IMR-90 (cell line): ENCODE measurements at regions not wholly inside any gene's neighbourhood (a gene's known extent, or its start where the extent isn't known, plus 50 kb on each side); places are given as distances from the start of the nearest gene placed in this dataset.

Experiments
- ATAC-seq: fragments of 200-7000 bp; cut with Tn5 transposase; 2 replicates; pipeline ENCODE4 v1.9.1; 2020; ENCODE audit warnings: low read depth, mild to moderate bottlenecking, moderate library complexity
- BruUV-seq: library from RNA; stranded (reverse); fragments of 400-500 nt; replicated peaks from 2 replicates; lab custom pipeline; 2021; lab: Mats Ljungman, UMichigan
- CTCF ChIA-PET: fragments of 300-600 bp; formaldehyde crosslinking; extraction: SDS; loops from one replicate; lab custom pipeline; 2021; ENCODE audit warnings: antibody characterized with exemption; lab: Yijun Ruan, JAX
- POLR2A ChIA-PET: fragments of 300-600 bp; sonication (Branson Sonifier 250); formaldehyde crosslinking; loops from one replicate; lab custom pipeline; 2022; ENCODE audit warnings: antibody characterized with exemption; ENCODE audit not compliant: unreplicated experiment; lab: Charles Lee
- DNase-seq: peaks from one replicate; pipeline ENCODE4 v3.0.0; 2013
- H2AFZ ChIP-seq: replicated peaks from 2 replicates; pipeline ENCODE3; 2013; ENCODE audit warnings: low read length, mild to moderate bottlenecking; ENCODE audit not compliant: poor library complexity
- H2AK5ac ChIP-seq: 2 replicates; pipeline ENCODE4 v1.6.1; 2013; ENCODE audit warnings: low read depth, low read length, inconsistent platforms
- H2AK9ac ChIP-seq: replicated peaks from 2 replicates; pipeline ENCODE3; 2013; ENCODE audit warnings: mild to moderate bottlenecking, low read depth, low read length, moderate library complexity; ENCODE audit not compliant: poor library complexity
- H2BK120ac ChIP-seq: 2 replicates; pipeline ENCODE4 v1.6.1; 2013; ENCODE audit warnings: low read depth, low read length, inconsistent platforms
- H2BK15ac ChIP-seq: 3 replicates; pipeline ENCODE4 v1.6.1; 2013; ENCODE audit warnings: low read depth, low read length, inconsistent platforms
- H2BK20ac ChIP-seq: 2 replicates; pipeline ENCODE4 v1.6.1; 2013; ENCODE audit warnings: low read depth, mild to moderate bottlenecking, inconsistent platforms, low read length, moderate library complexity
- H2BK5ac ChIP-seq: 2 replicates; pipeline ENCODE4 v1.6.1; 2013; ENCODE audit warnings: mild to moderate bottlenecking, low read depth, low read length, inconsistent platforms; ENCODE audit not compliant: poor library complexity, severe bottlenecking
- H3K14ac ChIP-seq: replicated peaks from 2 replicates; pipeline ENCODE4 v1.6.1; 2013; ENCODE audit warnings: low read depth, low read length, inconsistent platforms
- H3K18ac ChIP-seq: 2 replicates; pipeline ENCODE4 v1.6.1; 2013; ENCODE audit warnings: low read depth, low read length, control low read depth
- H3K23ac ChIP-seq: 2 replicates; pipeline ENCODE4 v1.6.1; 2013; ENCODE audit warnings: low read depth, low read length, inconsistent platforms
- H3K27ac ChIP-seq: 2 replicates; pipeline ENCODE4 v1.5.1; 2013; ENCODE audit warnings: mild to moderate bottlenecking, control low read depth, low read length; ENCODE audit not compliant: insufficient read depth
- H3K27me3 ChIP-seq: 2 replicates; pipeline ENCODE4 v1.6.1; 2013; ENCODE audit warnings: low read length; ENCODE audit not compliant: control insufficient read depth, insufficient read depth
- H3K36me3 ChIP-seq: 2 replicates; pipeline ENCODE4 v1.6.1; 2013; ENCODE audit warnings: low read length, mixed read lengths; ENCODE audit not compliant: control insufficient read depth, insufficient read depth
- H3K4ac ChIP-seq: 2 replicates; pipeline ENCODE4 v1.6.1; 2013; ENCODE audit warnings: low read depth, low read length, inconsistent platforms
- H3K4me1 ChIP-seq: 2 replicates; pipeline ENCODE4 v1.6.1; 2013; ENCODE audit warnings: low read length, mixed read lengths; ENCODE audit not compliant: control insufficient read depth, insufficient read depth
- H3K4me2 ChIP-seq: 2 replicates; pipeline ENCODE4 v1.6.1; 2013; ENCODE audit warnings: low read depth, mild to moderate bottlenecking, control low read depth, low read length, moderate library complexity
- H3K4me3 ChIP-seq: 2 replicates; pipeline ENCODE4 v1.5.1; 2013; ENCODE audit warnings: low read depth, mild to moderate bottlenecking, control low read depth, low read length, moderate library complexity; ENCODE audit not compliant: insufficient read depth
- H3K56ac ChIP-seq: 2 replicates; pipeline ENCODE4 v1.6.1; 2013; ENCODE audit warnings: low read length, inconsistent platforms; ENCODE audit not compliant: insufficient read depth; ENCODE audit errors: extremely low read depth
- H3K79me1 ChIP-seq, 2 experiments: 2 replicates each; pipeline ENCODE4 v1.6.1; 2013; ENCODE audit warnings: low read length in 2 of 2, inconsistent platforms in 1 of 2, low read depth in 1 of 2
- H3K9ac ChIP-seq: 2 replicates; pipeline ENCODE4 v1.6.1; 2013; ENCODE audit warnings: low read depth, low read length, control low read depth
- H3K9me1 ChIP-seq: 2 replicates; pipeline ENCODE4 v1.6.1; 2013; ENCODE audit warnings: low read length, inconsistent platforms; ENCODE audit not compliant: insufficient read depth
- H3K9me3 ChIP-seq: 2 replicates; pipeline ENCODE4 v1.6.1; 2013; ENCODE audit warnings: low read length; ENCODE audit not compliant: control insufficient read depth, insufficient read depth
- H4K20me1 ChIP-seq: 2 replicates; pipeline ENCODE4 v1.6.1; 2013; ENCODE audit warnings: low read length, inconsistent platforms; ENCODE audit not compliant: insufficient read depth
- H4K5ac ChIP-seq: 2 replicates; pipeline ENCODE4 v1.6.1; 2013; ENCODE audit warnings: mild to moderate bottlenecking, low read depth, low read length, control low read depth
- H4K8ac ChIP-seq, 2 experiments: 2 replicates each; pipeline ENCODE4 v1.6.1; 2013; ENCODE audit warnings: low read depth in 2 of 2, low read length in 2 of 2, control low read depth in 1 of 2, inconsistent platforms in 1 of 2
- H4K91ac ChIP-seq: 2 replicates; pipeline ENCODE4 v1.6.1; 2013; ENCODE audit warnings: low read depth, low read length, inconsistent platforms; ENCODE audit not compliant: insufficient read depth
- BHLHE40 ChIP-seq: fragments of 150-350 bp; IDR thresholded peaks from 2 replicates; pipeline ENCODE4 v1.6.1; 2016; ENCODE audit warnings: mild to moderate bottlenecking, low read depth, low read length
- CEBPB ChIP-seq: IDR thresholded peaks from 2 replicates; pipeline ENCODE4 v1.6.1; 2012; ENCODE audit warnings: low read depth, low read length, improper control_type of control experiment
- FOS ChIP-seq: fragments of 150-350 bp; IDR thresholded peaks from 2 replicates; pipeline ENCODE4 v1.6.1; 2016; ENCODE audit warnings: low read depth, low read length
- MAFK ChIP-seq: IDR thresholded peaks from 2 replicates; pipeline ENCODE4 v1.6.1; 2012; ENCODE audit warnings: low read depth, low read length, improper control_type of control experiment
- MAZ ChIP-seq: IDR thresholded peaks from 2 replicates; pipeline ENCODE4 v1.6.1; 2012; ENCODE audit warnings: low read depth, mild to moderate bottlenecking, low read length, improper control_type of control experiment, moderate library complexity, borderline replicate concordance
- NFE2L2 ChIP-seq: fragments of 150-350 bp; IDR thresholded peaks from 2 replicates; pipeline ENCODE4 v1.6.1; 2016; ENCODE audit warnings: low read depth, mild to moderate bottlenecking, low read length
- POLR2A ChIP-seq: IDR thresholded peaks from 2 replicates; pipeline ENCODE4 v1.6.1; 2012; ENCODE audit warnings: mild to moderate bottlenecking, low read depth, low read length
- RCOR1 ChIP-seq: IDR thresholded peaks from 2 replicates; pipeline ENCODE4 v1.6.1; 2012; ENCODE audit warnings: mild to moderate bottlenecking, low read length, improper control_type of control experiment; ENCODE audit not compliant: insufficient replicate concordance
- RFX5 ChIP-seq: IDR thresholded peaks from 2 replicates; pipeline ENCODE4 v1.8.0; 2012; ENCODE audit warnings: low read depth, mild to moderate bottlenecking, low read length, moderate library complexity
- SMC3 ChIP-seq: fragments of 150-350 bp; IDR thresholded peaks from 2 replicates; pipeline ENCODE4 v1.6.1; 2016; ENCODE audit warnings: low read depth, mild to moderate bottlenecking, antibody characterized with exemption, low read length, moderate library complexity
- WGBS, 2 experiments: methylation state at CpG; one replicate each; pipeline versions ENCODE4 v1.1.5 to v1.1.7; 2013; ENCODE audit warnings: missing lambda C conversion rate in 2 of 2; ENCODE audit not compliant: insufficient read length in 1 of 2; ENCODE audit errors: extremely low coverage in 2 of 2; 5-methylcytosine and 5-hydroxymethylcytosine counted together
- dilution Hi-C: fragments of 300-500 bp; cut with HindIII; formaldehyde crosslinking; loops from one replicate; pipeline ENCODE4 v1.14.3; 2018; ENCODE audit warnings: low sequenced_read_pairs; ENCODE audit not compliant: unreplicated experiment
- in situ Hi-C: fragments of 300-500 bp; cut with MboI; formaldehyde crosslinking; loops from 3 replicates; pipeline ENCODE4 v1.14.3; 2019; ENCODE audit warnings: low sequenced_read_pairs, inconsistent platforms, mixed read lengths
- intact Hi-C: fragments of 100-400 bp; cut with micrococcal nuclease; formaldehyde crosslinking; loops from 2 replicates; pipeline ENCODE4 v1.10.0; 2022
- TF ChIP-seq, protein P1 (sequence below): fragments of 150-350 bp; IDR thresholded peaks from 2 replicates; pipeline ENCODE4 v1.6.1; 2016; ENCODE audit warnings: low read depth, mild to moderate bottlenecking, low read length, moderate library complexity, borderline replicate concordance
- TF ChIP-seq, protein P2 (sequence below): fragments of 150-350 bp; IDR thresholded peaks from 2 replicates; pipeline ENCODE4 v1.6.1; 2017; ENCODE audit warnings: mild to moderate bottlenecking, antibody characterized with exemption, low read length, low read depth
- TF ChIP-seq, protein P3 (sequence below): conservative IDR thresholded peaks from 2 replicates; pipeline ENCODE4 v1.5.1; 2012; ENCODE audit warnings: mild to moderate bottlenecking, low read depth, low read length, improper control_type of control experiment

DNA sequence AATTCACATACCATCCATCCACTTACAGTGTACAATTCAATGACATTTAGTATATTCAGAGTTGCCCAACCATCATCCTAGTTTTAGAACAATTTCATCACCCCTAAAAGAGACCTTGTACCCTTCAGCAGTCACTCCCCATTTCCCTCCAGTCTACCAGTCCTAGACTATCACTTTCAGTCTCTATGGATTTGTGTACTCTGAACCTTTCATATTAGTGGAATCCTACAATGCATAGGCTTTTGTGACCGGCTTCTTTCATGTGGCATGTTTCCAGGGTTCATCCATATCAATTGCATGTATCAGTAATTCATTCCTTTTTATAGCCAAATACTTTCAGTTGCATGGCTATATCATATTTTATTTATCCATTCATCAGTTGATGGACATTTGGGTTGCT, 53.5 kb upstream of the SEMA3E start:
- dilution Hi-C loops (no loop called here), in situ Hi-C loops (no loop called here), intact Hi-C loops (no loop called here)
- Histone ChIP-seq H3K4me3 (no peak overlapping the region), H3K18ac (no peak overlapping the region), H2AK9ac (no peak overlapping the region), H3K23ac (no peak overlapping the region), H2AFZ (no peak overlapping the region), H2BK20ac (no peak overlapping the region), H3K79me1 (no peaks in the 10 kb centered on the region), H3K27ac (no peak overlapping the region), H3K4me2 (no peak overlapping the region), H3K56ac (no peak overlapping the region), H2BK15ac (no peak overlapping the region), H4K8ac (no peak overlapping the region), H3K9me1 (no peaks in the 10 kb centered on the region), H3K36me3 (no peaks in the 10 kb centered on the region), H2AK5ac (no peak overlapping the region), H4K91ac (no peak overlapping the region), H3K27me3 (no peaks in the 10 kb centered on the region), H3K4ac (no peak overlapping the region), H3K14ac (no peak overlapping the region), H3K4me1 (no peaks in the 10 kb centered on the region), H2BK5ac (no peak overlapping the region), H2BK120ac (no peak overlapping the region), H4K20me1 (no peaks in the 10 kb centered on the region), H3K9me3 (no peaks in the 10 kb centered on the region), H4K5ac (no peak overlapping the region), H3K9ac (no peak overlapping the region)
- no peak for ATAC-seq
- no CpG with 5 or more reads among the region's 1 CpG for WGBS, 2 experiments
- TF ChIP-seq MAZ (no peak), SMC3 (no peak), POLR2A (no peak), CEBPB (no peak), NFE2L2 (no peak), RCOR1 (no peak), RFX5 (no peak), FOS (no peak), MAFK (no peak), BHLHE40 (no peak)
- TF ChIP-seq, protein P1, sequence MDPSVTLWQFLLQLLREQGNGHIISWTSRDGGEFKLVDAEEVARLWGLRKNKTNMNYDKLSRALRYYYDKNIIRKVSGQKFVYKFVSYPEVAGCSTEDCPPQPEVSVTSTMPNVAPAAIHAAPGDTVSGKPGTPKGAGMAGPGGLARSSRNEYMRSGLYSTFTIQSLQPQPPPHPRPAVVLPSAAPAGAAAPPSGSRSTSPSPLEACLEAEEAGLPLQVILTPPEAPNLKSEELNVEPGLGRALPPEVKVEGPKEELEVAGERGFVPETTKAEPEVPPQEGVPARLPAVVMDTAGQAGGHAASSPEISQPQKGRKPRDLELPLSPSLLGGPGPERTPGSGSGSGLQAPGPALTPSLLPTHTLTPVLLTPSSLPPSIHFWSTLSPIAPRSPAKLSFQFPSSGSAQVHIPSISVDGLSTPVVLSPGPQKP = no peak
- TF ChIP-seq, protein P2, sequence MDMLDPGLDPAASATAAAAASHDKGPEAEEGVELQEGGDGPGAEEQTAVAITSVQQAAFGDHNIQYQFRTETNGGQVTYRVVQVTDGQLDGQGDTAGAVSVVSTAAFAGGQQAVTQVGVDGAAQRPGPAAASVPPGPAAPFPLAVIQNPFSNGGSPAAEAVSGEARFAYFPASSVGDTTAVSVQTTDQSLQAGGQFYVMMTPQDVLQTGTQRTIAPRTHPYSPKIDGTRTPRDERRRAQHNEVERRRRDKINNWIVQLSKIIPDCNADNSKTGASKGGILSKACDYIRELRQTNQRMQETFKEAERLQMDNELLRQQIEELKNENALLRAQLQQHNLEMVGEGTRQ = no peak
- TF ChIP-seq, protein P3, sequence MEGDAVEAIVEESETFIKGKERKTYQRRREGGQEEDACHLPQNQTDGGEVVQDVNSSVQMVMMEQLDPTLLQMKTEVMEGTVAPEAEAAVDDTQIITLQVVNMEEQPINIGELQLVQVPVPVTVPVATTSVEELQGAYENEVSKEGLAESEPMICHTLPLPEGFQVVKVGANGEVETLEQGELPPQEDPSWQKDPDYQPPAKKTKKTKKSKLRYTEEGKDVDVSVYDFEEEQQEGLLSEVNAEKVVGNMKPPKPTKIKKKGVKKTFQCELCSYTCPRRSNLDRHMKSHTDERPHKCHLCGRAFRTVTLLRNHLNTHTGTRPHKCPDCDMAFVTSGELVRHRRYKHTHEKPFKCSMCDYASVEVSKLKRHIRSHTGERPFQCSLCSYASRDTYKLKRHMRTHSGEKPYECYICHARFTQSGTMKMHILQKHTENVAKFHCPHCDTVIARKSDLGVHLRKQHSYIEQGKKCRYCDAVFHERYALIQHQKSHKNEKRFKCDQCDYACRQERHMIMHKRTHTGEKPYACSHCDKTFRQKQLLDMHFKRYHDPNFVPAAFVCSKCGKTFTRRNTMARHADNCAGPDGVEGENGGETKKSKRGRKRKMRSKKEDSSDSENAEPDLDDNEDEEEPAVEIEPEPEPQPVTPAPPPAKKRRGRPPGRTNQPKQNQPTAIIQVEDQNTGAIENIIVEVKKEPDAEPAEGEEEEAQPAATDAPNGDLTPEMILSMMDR = no peak
- ChIA-PET CTCF (no interaction called here), POLR2A (no interaction called here)
- DNase-seq = no peak
- no TSS peak for BruUV-seq
